A673 (cell line): ENCODE measurements at regions not wholly inside any gene's neighbourhood (a gene's known extent, or its start where the extent isn't known, plus 50 kb on each side); places are given as distances from the start of the nearest gene placed in this dataset.

ENCODE experiments used
- BruUV-seq: library from RNA; stranded (reverse); fragments of 400-500 nt; replicated peaks from 2 replicates; lab custom pipeline; 2021; lab: Mats Ljungman, UMichigan
- CTCF ChIA-PET: fragments of 300-600 bp; sonication (Branson Sonifier 250); formaldehyde crosslinking; loops from one replicate; lab custom pipeline; 2022; ENCODE audit warnings: antibody characterized with exemption; lab: Charles Lee
- POLR2A ChIA-PET: fragments of 300-600 bp; sonication (Branson Sonifier 250); formaldehyde crosslinking; loops from one replicate; lab custom pipeline; 2022; ENCODE audit warnings: antibody characterized with exemption; ENCODE audit not compliant: low non-redundant PET; lab: Charles Lee
- DNase-seq: peaks from one replicate; pipeline ENCODE4 v3.0.0-alpha.2; 2015; ENCODE audit warnings: low spot score
- H3K27ac ChIP-seq: fragments of 200-600 bp; sonication (generic); 2 replicates; pipeline ENCODE4 v1.5.1; 2016; ENCODE audit warnings: mixed run types, low read depth, mild to moderate bottlenecking, mixed read lengths, antibody characterized with exemption, low read length; ENCODE audit not compliant: poor library complexity, severe bottlenecking
- H3K27me3 ChIP-seq: fragments of 200-600 bp; sonication (generic); replicated peaks from 2 replicates; pipeline ENCODE4 v1.6.1; 2017; ENCODE audit warnings: mixed run types, low read depth, mild to moderate bottlenecking, mixed read lengths, antibody characterized with exemption, low read length; ENCODE audit not compliant: insufficient read depth, poor library complexity
- H3K36me3 ChIP-seq: fragments of 200-600 bp; sonication (generic); 2 replicates; pipeline ENCODE4 v1.6.1; 2016; ENCODE audit warnings: mixed run types, mild to moderate bottlenecking, mixed read lengths, antibody characterized with exemption, low read length; ENCODE audit not compliant: insufficient read depth, poor library complexity, severe bottlenecking
- H3K4me1 ChIP-seq: fragments of 200-600 bp; sonication (generic); 2 replicates; pipeline ENCODE4 v1.6.1; 2017; ENCODE audit warnings: mixed run types, mild to moderate bottlenecking, mixed read lengths, antibody characterized with exemption, low read length; ENCODE audit not compliant: insufficient read depth, poor library complexity, severe bottlenecking
- H3K4me3 ChIP-seq: fragments of 200-600 bp; sonication (generic); 2 replicates; pipeline ENCODE4 v1.5.1; 2016; ENCODE audit warnings: low read depth, mixed run types, mild to moderate bottlenecking, mixed read lengths, low read length; ENCODE audit not compliant: poor library complexity, severe bottlenecking
- H3K9me3 ChIP-seq: fragments of 200-600 bp; sonication (generic); 2 replicates; pipeline ENCODE4 v1.6.1; 2016; ENCODE audit warnings: mixed run types, low read depth, mild to moderate bottlenecking, mixed read lengths, antibody characterized with exemption, low read length; ENCODE audit not compliant: poor library complexity, severe bottlenecking
- EZH2 ChIP-seq: fragments of 200-600 bp; sonication (generic); IDR thresholded peaks from 2 replicates; pipeline ENCODE4 v1.6.1; 2017; ENCODE audit warnings: borderline replicate concordance, low read depth, mild to moderate bottlenecking, mixed read lengths, antibody characterized with exemption, low read length; ENCODE audit not compliant: poor library complexity, severe bottlenecking
- intact Hi-C: fragments of 100-400 bp; cut with micrococcal nuclease; formaldehyde crosslinking; loops from one replicate; pipeline ENCODE4 v1.10.0; 2022; ENCODE audit not compliant: unreplicated experiment
- TF ChIP-seq, protein P1 (sequence below): fragments of 300-800, 200-600 bp; sonication (generic); conservative IDR thresholded peaks from 2 replicates; pipeline ENCODE4 v1.5.1; 2017; ENCODE audit warnings: low read depth, mild to moderate bottlenecking, antibody characterized with exemption, low read length, moderate library complexity, mixed read lengths

DNA sequence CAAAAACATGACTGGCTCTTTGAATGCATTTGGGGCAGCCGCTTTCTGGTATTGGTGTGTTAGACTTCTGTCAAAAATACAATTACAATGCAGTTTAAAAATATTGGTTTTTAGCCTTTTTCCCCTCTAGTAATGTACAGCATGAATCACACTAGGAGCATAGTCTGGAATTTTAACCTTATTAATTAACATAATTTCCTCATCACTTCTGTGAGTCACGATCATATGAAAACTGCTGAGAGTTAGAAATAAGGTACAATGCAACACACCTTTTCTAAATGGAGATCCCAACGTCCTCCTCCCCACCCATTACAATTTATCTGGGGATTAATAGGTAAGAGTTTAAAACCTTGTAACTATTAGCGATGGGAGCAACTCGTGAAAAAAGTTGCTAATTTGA, 297.1 kb upstream of the RIMS1 start:
- Histone ChIP-seq H3K27ac (no peak overlapping the region), H3K4me3 (no peak overlapping the region), H3K36me3 (no peaks in the 10 kb centered on the region), H3K27me3 (no peaks in the 10 kb centered on the region), H3K9me3 (no peaks in the 10 kb centered on the region), H3K4me1 (no peaks in the 10 kb centered on the region)
- BruUV-seq, result no TSS peak
- no peak for TF ChIP-seq EZH2
- TF ChIP-seq, protein P1, sequence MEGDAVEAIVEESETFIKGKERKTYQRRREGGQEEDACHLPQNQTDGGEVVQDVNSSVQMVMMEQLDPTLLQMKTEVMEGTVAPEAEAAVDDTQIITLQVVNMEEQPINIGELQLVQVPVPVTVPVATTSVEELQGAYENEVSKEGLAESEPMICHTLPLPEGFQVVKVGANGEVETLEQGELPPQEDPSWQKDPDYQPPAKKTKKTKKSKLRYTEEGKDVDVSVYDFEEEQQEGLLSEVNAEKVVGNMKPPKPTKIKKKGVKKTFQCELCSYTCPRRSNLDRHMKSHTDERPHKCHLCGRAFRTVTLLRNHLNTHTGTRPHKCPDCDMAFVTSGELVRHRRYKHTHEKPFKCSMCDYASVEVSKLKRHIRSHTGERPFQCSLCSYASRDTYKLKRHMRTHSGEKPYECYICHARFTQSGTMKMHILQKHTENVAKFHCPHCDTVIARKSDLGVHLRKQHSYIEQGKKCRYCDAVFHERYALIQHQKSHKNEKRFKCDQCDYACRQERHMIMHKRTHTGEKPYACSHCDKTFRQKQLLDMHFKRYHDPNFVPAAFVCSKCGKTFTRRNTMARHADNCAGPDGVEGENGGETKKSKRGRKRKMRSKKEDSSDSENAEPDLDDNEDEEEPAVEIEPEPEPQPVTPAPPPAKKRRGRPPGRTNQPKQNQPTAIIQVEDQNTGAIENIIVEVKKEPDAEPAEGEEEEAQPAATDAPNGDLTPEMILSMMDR, result no peak
- intact Hi-C loops, result no loop called here
- CTCF ChIA-PET, result no interaction called here
- DNase-seq, result no peak
- POLR2A ChIA-PET, result no interaction called here

DNA sequence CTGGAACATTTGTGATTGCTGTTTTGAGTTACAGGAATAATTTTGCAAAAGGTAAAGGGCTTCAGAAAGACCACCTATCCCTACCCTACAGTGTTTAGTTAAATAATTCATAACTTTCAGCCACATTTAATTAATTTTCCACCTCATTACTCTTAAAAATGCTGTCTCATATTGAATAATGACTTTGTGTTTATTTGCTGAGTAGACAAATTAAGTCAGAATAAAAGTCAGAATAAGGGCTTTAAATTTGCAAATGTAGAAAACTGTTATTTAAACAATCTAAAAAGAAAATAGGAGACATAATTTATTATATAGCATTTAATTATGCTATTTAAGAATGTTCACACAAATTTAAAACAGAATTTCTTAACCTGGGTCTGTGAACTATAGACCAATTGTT, 293.7 kb upstream of the RIMS1 start:
- Histone ChIP-seq H3K4me3 (no peak overlapping the region), H3K36me3 (no peaks in the 10 kb centered on the region), H3K27me3 (no peaks in the 10 kb centered on the region), H3K4me1 (no peaks in the 10 kb centered on the region), H3K9me3 (no peaks in the 10 kb centered on the region), H3K27ac (no peak overlapping the region)
- TF ChIP-seq EZH2, result no peak
- TF ChIP-seq, protein P1, result no peak
- no TSS peak for BruUV-seq
- no peak for DNase-seq
- intact Hi-C loops, result no loop called here
- ChIA-PET CTCF (no interaction called here), POLR2A (no interaction called here)

GRCh38 chr6:71599359-71599758, 287.0 kb upstream of the RIMS1 start:
- no peak for DNase-seq
- CTCF ChIA-PET, result no interaction called here
- Histone ChIP-seq H3K4me1 (no peaks in the 10 kb centered on the region), H3K4me3 (no peak overlapping the region), H3K27ac (no peak overlapping the region), H3K27me3 (no peaks in the 10 kb centered on the region), H3K9me3 (no peaks in the 10 kb centered on the region), H3K36me3 (no peaks in the 10 kb centered on the region)
- POLR2A ChIA-PET, result no interaction called here
- intact Hi-C loops, result no loop called here
- TF ChIP-seq EZH2, result no peak
- TF ChIP-seq, protein P1, result no peak
- no TSS peak for BruUV-seq
